NCI-H774 (cell line): ENCODE measurements at regions not wholly inside any gene's neighbourhood (a gene's known extent, or its start where the extent isn't known, plus 50 kb on each side); places are given as distances from the start of the nearest gene placed in this dataset.
"Not testable (repeated sequence)": the region's sequence is repeated elsewhere in the genome, so short reads cannot be mapped to it uniquely, and the experiment has no call there.

Experiments
- DNase-seq: peaks from one replicate; lab custom pipeline; 2025; lab: John Stamatoyannopoulos, UW

GRCh38 chr2:122710049-122710448 lies 954.6 kb downstream of the TSN start:
- DNase-seq = no peak

GRCh38 chr2:122713800-122714199 lies 958.3 kb downstream of the TSN start:
- DNase-seq = no peak

GRCh38 chr2:122720822-122721221 lies 965.4 kb downstream of the TSN start:
- DNase-seq = not testable (repeated sequence)

GRCh38 chr2:122734766-122735424 lies 979.4 kb downstream of the TSN start:
- no peak for DNase-seq

GRCh38 chr2:122736279-122736678 lies 980.8 kb downstream of the TSN start:
- no peak for DNase-seq

GRCh38 chr2:122737429-122738077 lies 982.1 kb downstream of the TSN start:
- no peak for DNase-seq

- no peak for DNase-seq
These were observed 984.5 kb downstream of the TSN start for GRCh38 chr2:122739732-122740593.

GRCh38 chr2:122740594-122740948 lies 985.1 kb downstream of the TSN start:
- DNase-seq = no peak

GRCh38 chr2:122741403-122741802 lies 986.0 kb downstream of the TSN start:
- DNase-seq = no peak

GRCh38 chr2:122743021-122743675 lies 987.7 kb downstream of the TSN start:
- DNase-seq = no peak

GRCh38 chr2:122745603-122746002 lies 990.2 kb downstream of the TSN start:
- no peak for DNase-seq

- no peak for DNase-seq
These were observed 992.2 kb downstream of the TSN start for GRCh38 chr2:122747670-122748069.

- no peak for DNase-seq
These were observed 993.1 kb downstream of the TSN start for GRCh38 chr2:122748552-122749011.

GRCh38 chr2:122749405-122749804 lies 994.0 kb downstream of the TSN start:
- DNase-seq = no peak

- DNase-seq = no peak
These were observed 994.6 kb downstream of the TSN start for GRCh38 chr2:122750095-122750494.

- no peak for DNase-seq
These were observed 995.4 kb downstream of the TSN start for GRCh38 chr2:122750808-122751207.

- DNase-seq = no peak
These were observed 997.9 kb downstream of the TSN start for GRCh38 chr2:122753336-122753735.

GRCh38 chr2:122754561-122754960 lies 999.1 kb downstream of the TSN start:
- no peak for DNase-seq

- no peak for DNase-seq
These were observed 999.9 kb downstream of the TSN start for GRCh38 chr2:122755281-122755780.

GRCh38 chr2:122758967-122759366 lies 1003.5 kb downstream of the TSN start:
- no peak for DNase-seq

- no peak for DNase-seq
These were observed 1008.6 kb downstream of the TSN start for GRCh38 chr2:122764014-122764413.

- no peak for DNase-seq
These were observed 1024.8 kb downstream of the TSN start for GRCh38 chr2:122780251-122780650.
